WTC11 (cell line): ENCODE measurements at regions not wholly inside any gene's neighbourhood (a gene's known extent, or its start where the extent isn't known, plus 50 kb on each side); places are given as distances from the start of the nearest gene placed in this dataset.

Experiments
- ATF3 ChIP-seq: sonication (generic); formaldehyde crosslinking; conservative IDR thresholded peaks from 2 replicates; pipeline ENCODE4 v1.8.1; 2022; ENCODE audit warnings: mild to moderate bottlenecking, missing genetic modification reagents
- ATF6 ChIP-seq: sonication (generic); formaldehyde crosslinking; IDR thresholded peaks from 2 replicates; pipeline ENCODE4 v1.8.1; 2023; ENCODE audit warnings: mild to moderate bottlenecking, missing genetic modification reagents
- CTCF ChIP-seq: fragments of 200-600 bp; IDR thresholded peaks from 2 replicates; pipeline ENCODE4 v1.8.0; 2022; ENCODE audit warnings: antibody characterized with exemption
- E2F1 ChIP-seq: sonication (generic); formaldehyde crosslinking; IDR thresholded peaks from 2 replicates; pipeline ENCODE4 v1.8.0; 2022; ENCODE audit warnings: mild to moderate bottlenecking, missing genetic modification reagents
- FOXJ3 ChIP-seq: sonication (generic); formaldehyde crosslinking; IDR thresholded peaks from 2 replicates; pipeline ENCODE4 v1.9.0; 2021; ENCODE audit warnings: missing genetic modification reagents, mild to moderate bottlenecking, borderline replicate concordance
- USF2 ChIP-seq: sonication (generic); formaldehyde crosslinking; IDR thresholded peaks from 2 replicates; pipeline ENCODE4 v1.8.1; 2023; ENCODE audit warnings: mild to moderate bottlenecking, missing genetic modification reagents, moderate library complexity

- no peak for TF ChIP-seq E2F1 (CRISPR knock-in tag)
- TF ChIP-seq CTCF = no peak
- TF ChIP-seq ATF3 (CRISPR knock-in tag) = no peak
- no peak for TF ChIP-seq USF2 (CRISPR knock-in tag)
- no peak for TF ChIP-seq FOXJ3 (CRISPR knock-in tag)
- TF ChIP-seq ATF6 = no peak
Observed at GRCh38 chr12:13562915-13563742, 366.6 kb downstream of the EMP1 start.
